Dedifferentiated amniotic fluid mesenchymal stem cell (primary cell): ENCODE measurements at regions not wholly inside any gene's neighbourhood (a gene's known extent, or its start where the extent isn't known, plus 50 kb on each side); places are given as distances from the start of the nearest gene placed in this dataset.

Source experiments
- DNase-seq: peaks from one replicate; pipeline ENCODE4 v3.0.0-alpha.2; 2016; ENCODE audit errors: extremely low spot score

GRCh38 chr4:135605076-135605475 lies 1403.5 kb upstream of the PABPC4L start:
- DNase-seq = no peak

GRCh38 chr4:135604531-135604930 lies 1402.9 kb upstream of the PABPC4L start:
- DNase-seq = no peak

GRCh38 chr4:135601351-135601750 lies 1399.8 kb upstream of the PABPC4L start:
- DNase-seq = no peak

GRCh38 chr4:135598151-135598550 lies 1396.6 kb upstream of the PABPC4L start:
- DNase-seq = no peak

DNA sequence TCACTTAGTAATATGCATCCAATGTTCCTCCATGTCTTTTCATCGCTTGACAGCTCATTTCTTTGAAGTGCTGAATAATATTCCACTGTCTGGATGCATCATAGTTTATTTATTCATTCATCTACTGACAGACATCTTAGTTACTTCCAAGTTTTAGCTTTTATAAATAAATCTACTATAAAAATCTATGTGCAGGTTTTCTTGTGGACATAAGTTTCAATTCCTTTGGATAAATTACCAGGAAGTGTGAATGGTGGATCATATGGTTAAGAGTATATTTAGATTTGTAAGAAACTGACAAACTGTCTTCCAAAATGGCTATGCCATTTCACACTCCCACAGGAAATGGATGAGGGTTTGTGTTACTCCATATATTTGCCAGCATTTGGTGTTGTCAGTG lies 1392.9 kb upstream of the PABPC4L start:
- no peak for DNase-seq

DNA sequence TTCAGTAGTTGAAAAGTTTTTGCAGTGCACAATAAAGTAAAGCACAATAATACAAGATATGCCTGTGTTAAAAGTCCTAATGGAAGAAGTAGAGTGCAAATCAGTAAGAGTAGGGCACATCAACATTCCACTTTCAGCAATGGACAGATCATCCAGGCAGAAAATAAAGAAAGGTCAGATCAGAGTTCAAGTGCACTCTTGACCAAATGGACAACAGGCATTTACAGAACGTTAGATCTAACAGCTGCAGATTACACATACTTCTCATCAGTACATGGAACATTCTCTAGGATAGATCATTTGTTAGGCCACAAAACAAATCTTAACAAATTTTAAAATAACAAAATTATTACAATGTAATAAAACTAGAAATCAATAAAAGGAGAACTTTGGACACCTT lies 1373.5 kb upstream of the PABPC4L start:
- no peak for DNase-seq

GRCh38 chr4:135573251-135573650 lies 1371.7 kb upstream of the PABPC4L start:
- DNase-seq = no peak

DNA sequence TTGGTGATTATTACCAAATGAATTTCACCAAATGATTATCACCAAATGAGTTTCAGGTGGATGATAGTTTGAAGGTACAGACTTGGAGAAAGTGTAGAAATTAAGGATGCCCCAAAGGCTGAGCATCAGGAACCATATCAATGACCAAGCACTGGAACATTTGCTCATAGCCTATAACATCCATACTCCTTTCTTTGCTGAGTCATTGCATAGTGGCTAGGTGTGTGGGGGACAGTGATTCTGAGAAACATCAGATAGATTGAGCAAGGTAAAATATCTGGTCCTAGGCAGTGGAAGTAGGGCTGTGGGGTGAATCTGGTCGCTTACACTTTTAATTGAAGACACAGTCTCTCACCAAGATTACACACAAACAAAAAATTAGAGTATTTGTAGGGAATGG lies 1362.5 kb upstream of the PABPC4L start:
- DNase-seq = no peak

DNA sequence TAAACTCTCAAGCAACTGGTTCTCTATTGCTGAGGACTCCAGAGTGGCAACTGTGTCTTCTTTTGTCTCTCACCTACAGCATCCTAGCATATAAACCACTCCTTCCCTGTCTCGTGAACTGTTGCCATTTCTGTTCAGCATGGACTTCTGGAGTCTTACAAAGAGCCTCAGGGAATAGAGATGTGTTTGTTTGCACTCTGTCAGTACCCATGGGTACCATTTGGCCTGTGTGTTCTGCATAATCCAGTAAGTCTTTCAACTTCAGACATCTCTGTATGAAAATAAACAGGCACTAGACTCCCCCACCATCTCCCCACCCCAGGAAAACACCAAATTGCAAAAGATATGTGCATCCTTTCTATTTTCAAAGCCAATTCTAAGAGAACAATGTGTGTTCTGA lies 1351.6 kb upstream of the PABPC4L start:
- no peak for DNase-seq

DNA sequence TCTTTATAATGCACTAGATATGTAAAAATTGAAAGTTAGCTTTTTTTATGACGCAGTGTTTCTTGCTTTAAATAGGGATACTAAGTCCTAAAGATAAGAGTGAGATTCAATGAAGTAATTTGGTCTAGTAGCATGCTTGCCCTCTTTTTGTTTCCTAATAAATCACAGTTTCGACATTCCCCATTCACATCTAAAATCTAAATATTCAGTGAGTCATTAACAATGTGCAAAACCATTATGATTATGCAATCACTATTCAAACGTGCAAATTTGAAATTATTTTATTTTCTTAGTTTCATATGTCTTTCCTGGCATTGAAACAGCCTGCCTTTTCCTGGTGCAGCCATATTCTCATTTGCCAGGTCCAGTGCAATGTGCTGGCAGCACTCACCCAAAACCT lies 1350.5 kb upstream of the PABPC4L start:
- no peak for DNase-seq

DNA sequence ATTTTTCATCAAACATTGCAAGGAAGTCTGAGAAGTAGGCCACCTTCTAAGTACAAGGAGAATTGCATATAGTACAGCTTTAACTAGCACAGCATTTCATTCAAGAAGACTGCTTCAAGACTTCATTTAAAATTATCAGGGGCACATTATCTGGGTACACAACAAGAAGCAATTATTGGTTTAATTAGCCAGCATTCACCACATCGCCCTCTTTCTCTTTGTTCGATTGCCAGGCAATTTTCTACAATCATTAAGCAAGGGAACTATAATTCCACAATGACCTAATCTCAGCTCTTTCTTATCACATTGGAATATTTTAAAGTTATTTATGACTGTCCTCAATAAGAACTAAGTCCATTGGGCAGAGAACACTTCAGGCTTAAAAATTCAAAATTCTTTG lies 1347.1 kb upstream of the PABPC4L start:
- no peak for DNase-seq

DNA sequence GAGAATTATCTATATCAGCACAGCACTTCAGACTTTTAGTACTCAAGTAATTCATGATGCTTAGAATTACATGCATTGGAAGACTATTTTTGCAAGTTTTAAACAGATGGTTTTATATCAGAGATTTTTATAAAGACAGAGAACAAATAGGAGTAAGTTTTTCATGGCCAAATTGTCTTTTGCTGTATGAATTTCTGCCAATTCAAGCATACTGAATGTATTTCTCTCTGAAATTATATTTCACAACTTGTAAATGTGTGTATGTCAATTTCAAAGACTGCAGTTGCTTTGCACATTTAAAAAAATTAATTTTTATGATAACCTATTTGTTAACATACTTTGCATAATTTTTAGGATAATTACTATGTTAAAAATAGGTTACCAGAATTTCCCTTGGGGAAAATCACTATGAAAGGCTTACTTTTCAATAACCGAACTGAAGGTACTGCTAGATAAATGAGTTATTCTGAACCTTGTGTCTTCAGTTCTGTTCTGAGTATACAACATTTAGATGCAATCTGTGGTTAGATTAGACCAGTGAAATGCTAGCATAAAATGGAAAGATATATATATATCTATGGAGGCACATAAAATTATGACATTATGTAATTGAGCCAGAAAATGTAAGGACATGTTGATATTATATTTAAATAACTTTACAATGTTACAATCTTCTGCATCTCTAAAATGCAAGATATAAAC lies 1344.2 kb upstream of the PABPC4L start:
- DNase-seq = no peak

- no peak for DNase-seq
These were observed 1337.1 kb upstream of the PABPC4L start for GRCh38 chr4:135538698-135539097.

DNA sequence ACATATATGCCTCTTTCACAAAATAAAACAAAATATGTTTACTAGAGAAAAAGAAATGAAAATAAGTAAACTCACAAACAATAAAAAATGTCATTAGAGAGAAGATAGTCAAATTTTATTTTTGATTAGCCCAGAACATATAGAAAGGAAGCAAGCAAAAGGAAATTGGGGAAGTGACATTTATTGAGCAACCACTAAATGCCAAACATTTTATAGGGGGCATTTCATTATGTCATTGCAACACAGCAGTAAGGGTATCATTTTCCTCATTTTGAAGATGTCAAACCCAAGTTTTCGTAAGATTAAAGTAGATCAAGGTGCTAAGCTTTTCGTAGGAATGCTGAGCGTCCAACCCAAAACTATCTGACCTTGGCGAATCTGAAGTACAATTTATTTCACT lies 1331.5 kb upstream of the PABPC4L start:
- no peak for DNase-seq

GRCh38 chr4:135532132-135532531 lies 1330.5 kb upstream of the PABPC4L start:
- DNase-seq = no peak

GRCh38 chr4:135515295-135515694 lies 1313.7 kb upstream of the PABPC4L start:
- no peak for DNase-seq

- DNase-seq = no peak
These were observed 1309.0 kb upstream of the PABPC4L start for GRCh38 chr4:135510582-135510981.

DNA sequence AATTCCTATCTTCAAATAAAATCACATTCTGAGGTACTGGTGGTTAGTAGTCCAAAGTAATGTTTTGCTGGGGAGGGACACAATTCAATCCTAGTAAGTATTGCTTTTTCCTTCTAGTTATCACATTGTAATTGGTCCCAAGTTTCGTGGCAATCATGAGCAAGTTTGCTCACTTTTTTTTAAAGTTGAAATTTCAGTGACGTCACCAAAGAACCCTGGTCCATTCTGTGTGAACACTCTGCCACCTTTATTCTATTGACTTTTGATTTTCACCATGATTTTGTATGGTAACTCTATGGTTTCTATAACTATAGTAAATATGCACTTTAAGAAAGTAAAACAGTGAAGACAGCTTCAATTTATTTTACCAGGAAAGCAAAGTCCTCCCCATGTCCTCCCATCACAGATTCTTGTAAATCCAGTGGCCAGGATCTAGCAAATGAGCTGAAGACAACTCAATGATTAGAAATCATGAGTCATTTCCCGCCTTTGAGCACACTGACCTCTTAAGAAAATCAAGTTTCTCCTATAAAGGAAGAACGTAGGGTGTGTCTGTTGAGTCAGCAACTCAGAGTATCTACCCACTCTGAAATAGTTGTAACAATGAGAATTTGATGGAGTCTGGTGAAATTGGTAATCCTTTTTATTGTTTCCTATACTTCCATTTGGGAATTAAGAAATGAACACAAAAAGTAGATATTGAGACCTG lies 1306.6 kb upstream of the PABPC4L start:
- DNase-seq = peak; percentile 26

GRCh38 chr4:135497563-135498152 lies 1296.1 kb upstream of the PABPC4L start:
- no peak for DNase-seq

GRCh38 chr4:135492439-135492838 lies 1290.8 kb upstream of the PABPC4L start:
- DNase-seq = no peak

DNA sequence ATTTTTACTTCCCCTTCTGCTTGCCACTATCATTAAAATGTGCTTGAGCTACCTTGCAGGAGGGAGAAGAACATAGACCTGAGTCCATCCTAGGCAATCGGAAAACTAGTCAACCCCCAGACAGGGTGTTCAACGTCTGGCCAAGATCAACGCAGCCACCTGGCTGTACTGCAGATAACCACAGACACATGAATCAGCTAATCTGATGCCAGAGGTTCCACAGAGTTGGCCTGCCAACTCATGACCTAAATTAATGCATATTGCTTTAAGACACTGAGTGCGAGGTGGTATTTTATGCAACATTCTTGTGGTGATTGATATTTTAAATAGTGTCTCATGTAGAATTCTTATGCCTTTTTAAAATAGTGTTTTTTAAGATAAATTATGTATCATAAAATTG lies 1283.8 kb upstream of the PABPC4L start:
- no peak for DNase-seq

DNA sequence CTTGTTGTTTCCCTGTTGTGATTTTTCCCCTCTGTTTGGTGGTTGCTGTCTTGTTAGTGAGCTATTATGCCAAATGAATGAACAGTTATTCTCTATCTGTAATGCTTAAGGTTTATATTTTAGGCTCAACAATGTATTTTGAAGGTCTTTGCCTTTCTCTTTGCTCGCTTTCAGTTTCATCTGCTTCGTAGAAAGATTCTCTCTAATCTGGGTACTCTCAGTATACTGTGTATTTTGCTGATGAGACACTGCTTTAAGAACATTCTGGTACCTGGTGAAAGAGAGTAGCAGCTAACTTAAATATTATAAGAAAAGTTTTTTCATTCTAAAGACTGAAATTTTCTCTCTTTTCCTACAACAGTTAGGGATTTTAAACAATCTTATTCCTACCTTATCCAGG lies 1274.7 kb upstream of the PABPC4L start:
- no peak for DNase-seq

DNA sequence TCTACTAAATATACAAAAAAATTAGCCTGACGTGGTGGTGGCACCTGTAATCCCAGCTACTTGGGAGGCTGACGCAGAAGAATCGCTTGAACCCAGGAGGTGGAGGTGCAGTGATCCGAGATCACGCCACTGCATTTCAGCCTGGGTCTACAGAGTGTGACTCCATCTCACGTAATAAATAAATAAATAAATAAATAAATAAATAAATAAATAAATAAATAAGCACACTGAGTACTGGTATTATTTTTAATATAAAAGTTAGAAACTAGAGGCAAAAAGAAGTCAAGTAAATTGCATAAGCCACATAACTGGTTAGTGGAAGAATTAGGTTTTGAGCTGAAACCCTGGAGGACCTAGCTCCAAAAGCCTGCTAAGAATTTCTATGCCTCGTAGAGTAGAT lies 1262.7 kb upstream of the PABPC4L start:
- no peak for DNase-seq
